Fibroblast of the conjunctiva (primary cell): ENCODE measurements at regions not wholly inside any gene's neighbourhood (a gene's known extent, or its start where the extent isn't known, plus 50 kb on each side); places are given as distances from the start of the nearest gene placed in this dataset.

Experiments used
- DNase-seq: peaks from one replicate; pipeline ENCODE4 v3.0.0-alpha.2; 2010; ENCODE audit warnings: low read depth

- DNase-seq = no peak
These were observed 751.8 kb downstream of the TSN start for GRCh38 chr2:122507261-122507660.

- no peak for DNase-seq
These were observed 756.6 kb downstream of the TSN start for GRCh38 chr2:122512091-122512490.

- peak; percentile 8 for DNase-seq
These were observed 759.1 kb downstream of the TSN start for GRCh38 chr2:122514451-122514996.

- DNase-seq = no peak
These were observed 760.4 kb downstream of the TSN start for GRCh38 chr2:122515731-122516290.

- DNase-seq = no peak
These were observed 761.3 kb downstream of the TSN start for GRCh38 chr2:122516775-122517174.

GRCh38 chr2:122519366-122519765, 763.9 kb downstream of the TSN start:
- no peak for DNase-seq

- DNase-seq = no peak
These were observed 764.6 kb downstream of the TSN start for GRCh38 chr2:122519821-122520611.

GRCh38 chr2:122523143-122523542, 767.7 kb downstream of the TSN start:
- no peak for DNase-seq

GRCh38 chr2:122523981-122524380, 768.5 kb downstream of the TSN start:
- no peak for DNase-seq

- no peak for DNase-seq
These were observed 769.9 kb downstream of the TSN start for GRCh38 chr2:122525336-122525735.

- no peak for DNase-seq
These were observed 772.6 kb downstream of the TSN start for GRCh38 chr2:122528061-122528460.

- no peak for DNase-seq
These were observed 773.7 kb downstream of the TSN start for GRCh38 chr2:122528958-122529705.

- DNase-seq = no peak
These were observed 775.4 kb downstream of the TSN start for GRCh38 chr2:122530814-122531213.

- DNase-seq = no peak
These were observed 776.0 kb downstream of the TSN start for GRCh38 chr2:122531290-122532071.

- DNase-seq = no peak
These were observed 776.6 kb downstream of the TSN start for GRCh38 chr2:122532072-122532344.

GRCh38 chr2:122532481-122532880, 777.0 kb downstream of the TSN start:
- no peak for DNase-seq

- no peak for DNase-seq
These were observed 780.6 kb downstream of the TSN start for GRCh38 chr2:122535960-122536505.

- DNase-seq = no peak
These were observed 783.9 kb downstream of the TSN start for GRCh38 chr2:122539311-122539710.

- no peak for DNase-seq
These were observed 784.5 kb downstream of the TSN start for GRCh38 chr2:122539920-122540319.

- DNase-seq = no peak
These were observed 786.8 kb downstream of the TSN start for GRCh38 chr2:122542236-122542635.

- DNase-seq = no peak
These were observed 787.2 kb downstream of the TSN start for GRCh38 chr2:122542646-122543045.

GRCh38 chr2:122543815-122544214, 788.4 kb downstream of the TSN start:
- DNase-seq = no peak
